Caco-2 (cell line): ENCODE measurements at regions not wholly inside any gene's neighbourhood (a gene's known extent, or its start where the extent isn't known, plus 50 kb on each side); places are given as distances from the start of the nearest gene placed in this dataset.

ENCODE experiments used
- BruUV-seq: library from RNA; stranded (reverse); fragments of 400-500 nt; replicated peaks from 2 replicates; lab custom pipeline; 2021; lab: Mats Ljungman, UMichigan
- CTCF ChIA-PET: fragments of 300-600 bp; sonication (Branson Sonifier 250); formaldehyde crosslinking; loops from one replicate; lab custom pipeline; 2022; ENCODE audit warnings: antibody characterized with exemption; lab: Charles Lee
- POLR2A ChIA-PET: fragments of 300-600 bp; sonication (Branson Sonifier 250); formaldehyde crosslinking; loops from one replicate; lab custom pipeline; 2022; ENCODE audit warnings: antibody characterized with exemption; lab: Charles Lee
- DNase-seq, 2 experiments: peaks; one replicate each; pipeline versions ENCODE4 v3.0.0 to v3.0.0-alpha.2; 2020 to 2022
- H3K27me3 ChIP-seq: replicated peaks from 2 replicates; pipeline ENCODE4 v1.6.0; 2011; ENCODE audit warnings: low read length; ENCODE audit not compliant: control insufficient read depth, insufficient read depth
- H3K36me3 ChIP-seq: 2 replicates; pipeline ENCODE4 v1.5.1; 2011; ENCODE audit warnings: low read length; ENCODE audit not compliant: control insufficient read depth, insufficient read depth
- H3K4me1 ChIP-seq: fragments of 250-450 bp; sonication (Bioruptor Pico); 2 replicates; pipeline ENCODE4 v1.5.1; 2020; ENCODE audit warnings: mild to moderate bottlenecking
- H3K4me3 ChIP-seq: 2 replicates; pipeline ENCODE4 v1.5.1; 2011; ENCODE audit warnings: low read depth, mild to moderate bottlenecking, control low read depth, low read length
- H3K9me3 ChIP-seq: fragments of 250-450 bp; sonication (Bioruptor Pico); 2 replicates; pipeline ENCODE4 v1.5.1; 2020; ENCODE audit warnings: mild to moderate bottlenecking, moderate library complexity
- H3K27ac Mint-ChIP-seq: one replicate; pipeline ENCODE4 v1.8.0; 2022; ENCODE audit warnings: mixed read lengths; ENCODE audit not compliant: unreplicated experiment
- H3K27me3 Mint-ChIP-seq: one replicate; pipeline ENCODE4 v1.8.0; 2022; ENCODE audit warnings: mixed read lengths; ENCODE audit not compliant: insufficient read depth, unreplicated experiment
- H3K36me3 Mint-ChIP-seq: one replicate; pipeline ENCODE4 v1.8.0; 2022; ENCODE audit warnings: mild to moderate bottlenecking, mixed read lengths; ENCODE audit not compliant: insufficient read depth, unreplicated experiment
- H3K4me1 Mint-ChIP-seq: one replicate; pipeline ENCODE4 v1.8.0; 2022; ENCODE audit warnings: low read depth, mixed read lengths; ENCODE audit not compliant: unreplicated experiment
- H3K4me3 Mint-ChIP-seq: one replicate; pipeline ENCODE4 v1.8.0; 2022; ENCODE audit warnings: mild to moderate bottlenecking, moderate library complexity, mixed read lengths; ENCODE audit not compliant: unreplicated experiment
- H3K9me3 Mint-ChIP-seq: one replicate; pipeline ENCODE4 v1.8.0; 2022; ENCODE audit warnings: mixed read lengths; ENCODE audit not compliant: unreplicated experiment
- intact Hi-C: fragments of 100-400 bp; cut with micrococcal nuclease; formaldehyde crosslinking; loops from one replicate; pipeline ENCODE4 v1.10.0; 2022; ENCODE audit not compliant: unreplicated experiment
- TF ChIP-seq, protein P1 (sequence below), 2 experiments: fragments of 200-600 bp in 1 of 2; IDR thresholded peaks; 1 replicate in 1 of 2; 2 replicates in 1 of 2; pipeline versions ENCODE4 v1.5.1 to v1.8.0; 2011 to 2022; ENCODE audit warnings: antibody characterized with exemption in 1 of 2, control low read depth in 1 of 2, inconsistent platforms in 1 of 2, low read depth in 1 of 2, low read length in 1 of 2, mild to moderate bottlenecking in 1 of 2, moderate library complexity in 1 of 2; ENCODE audit not compliant: insufficient read depth in 1 of 2, severe bottlenecking in 1 of 2, unreplicated experiment in 1 of 2

DNA sequence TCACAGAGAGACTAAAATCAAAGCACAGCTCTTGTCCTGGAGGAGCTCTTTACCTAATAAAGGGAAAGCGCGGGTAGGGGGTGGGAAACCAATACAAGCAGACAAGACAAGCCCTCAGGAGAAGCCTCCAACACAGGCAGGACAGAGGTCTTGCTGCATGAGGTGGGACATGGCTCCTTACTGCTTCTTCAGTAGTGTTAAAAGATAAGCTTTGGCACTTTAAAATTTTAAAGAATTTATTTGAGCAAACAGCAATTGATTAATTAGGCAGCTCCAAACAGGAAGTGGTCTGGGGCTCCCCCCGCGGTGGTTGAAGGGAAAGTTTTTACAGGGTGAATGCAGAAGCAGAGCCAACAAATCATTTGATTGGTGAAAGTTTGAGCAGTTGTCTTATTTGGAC is 50.3 kb upstream of the MACC1 start:
- BruUV-seq = no TSS peak
- no peaks in the 10 kb centered on the region; the same call in 1 of the 2 replicates for H3K36me3 ChIP-seq
- peaks cover 11% of the 10 kb centered on the region for H3K4me1 Mint-ChIP-seq
- H3K4me3 Mint-ChIP-seq = no peak overlapping the region
- no peaks in the 10 kb centered on the region for H3K9me3 Mint-ChIP-seq
- no peak for DNase-seq
- no peak overlapping the region for H3K4me3 ChIP-seq
- H3K27me3 ChIP-seq = no peaks in the 10 kb centered on the region
- H3K27me3 Mint-ChIP-seq = no peaks in the 10 kb centered on the region
- CTCF ChIA-PET = interaction anchor here (1.0 kb wide), 1 partner anchor 48 kb away, joined by 3 read pairs; no protein-coding TSS in a partner anchor
- H3K27ac Mint-ChIP-seq = peak overlapping the region; percentile 55
- H3K36me3 Mint-ChIP-seq = no peaks in the 10 kb centered on the region
- intact Hi-C loops = no loop called here
- H3K9me3 ChIP-seq = no peaks in the 10 kb centered on the region
- TF ChIP-seq, protein P1, sequence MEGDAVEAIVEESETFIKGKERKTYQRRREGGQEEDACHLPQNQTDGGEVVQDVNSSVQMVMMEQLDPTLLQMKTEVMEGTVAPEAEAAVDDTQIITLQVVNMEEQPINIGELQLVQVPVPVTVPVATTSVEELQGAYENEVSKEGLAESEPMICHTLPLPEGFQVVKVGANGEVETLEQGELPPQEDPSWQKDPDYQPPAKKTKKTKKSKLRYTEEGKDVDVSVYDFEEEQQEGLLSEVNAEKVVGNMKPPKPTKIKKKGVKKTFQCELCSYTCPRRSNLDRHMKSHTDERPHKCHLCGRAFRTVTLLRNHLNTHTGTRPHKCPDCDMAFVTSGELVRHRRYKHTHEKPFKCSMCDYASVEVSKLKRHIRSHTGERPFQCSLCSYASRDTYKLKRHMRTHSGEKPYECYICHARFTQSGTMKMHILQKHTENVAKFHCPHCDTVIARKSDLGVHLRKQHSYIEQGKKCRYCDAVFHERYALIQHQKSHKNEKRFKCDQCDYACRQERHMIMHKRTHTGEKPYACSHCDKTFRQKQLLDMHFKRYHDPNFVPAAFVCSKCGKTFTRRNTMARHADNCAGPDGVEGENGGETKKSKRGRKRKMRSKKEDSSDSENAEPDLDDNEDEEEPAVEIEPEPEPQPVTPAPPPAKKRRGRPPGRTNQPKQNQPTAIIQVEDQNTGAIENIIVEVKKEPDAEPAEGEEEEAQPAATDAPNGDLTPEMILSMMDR (IDR thresholded peaks at IDR 0.05; ENCODE audit: insufficient read depth in 1 of 2, low read depth in 1 of 2, low read length in 1 of 2, severe bottlenecking in 1 of 2, unreplicated experiment in 1 of 2) = no peak
- H3K4me1 ChIP-seq = peaks cover 5% of the 10 kb centered on the region; the same call in 1 of the 2 replicates
- POLR2A ChIA-PET = interaction anchor here (0.5 kb wide), 1 partner anchor 1225 kb away, joined by 7 read pairs; no protein-coding TSS in a partner anchor

DNA sequence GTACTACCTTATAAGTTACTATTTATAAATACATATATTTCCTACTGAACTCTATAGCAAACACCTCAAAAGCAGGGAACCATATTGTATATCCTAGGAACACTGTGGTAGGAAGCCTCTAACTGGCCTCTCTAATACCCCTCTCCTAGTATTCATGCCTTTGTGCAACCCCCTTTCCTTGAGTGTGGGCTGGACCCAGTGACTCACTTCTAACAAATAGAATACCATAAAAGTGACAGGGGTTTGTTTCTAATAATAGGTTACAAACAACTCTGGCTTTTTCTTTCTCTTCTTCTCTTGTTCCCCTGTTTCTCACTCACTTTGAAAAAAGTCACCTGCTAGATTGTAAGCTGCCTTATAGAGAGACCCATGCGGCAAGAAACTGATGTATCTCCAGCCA is 51.6 kb upstream of the MACC1 start:
- no peak overlapping the region for H3K4me3 Mint-ChIP-seq
- H3K27ac Mint-ChIP-seq = no peak overlapping the region
- peaks cover 5% of the 10 kb centered on the region; the same call in 1 of the 2 replicates for H3K4me1 ChIP-seq
- intact Hi-C loops = no loop called here
- BruUV-seq = no TSS peak
- H3K36me3 Mint-ChIP-seq = no peaks in the 10 kb centered on the region
- no peaks in the 10 kb centered on the region; the same call in 1 of the 2 replicates for H3K36me3 ChIP-seq
- H3K4me1 Mint-ChIP-seq = peaks cover 11% of the 10 kb centered on the region
- H3K27me3 Mint-ChIP-seq = no peaks in the 10 kb centered on the region
- no peaks in the 10 kb centered on the region for H3K27me3 ChIP-seq
- no peak for DNase-seq
- TF ChIP-seq, protein P1 (IDR thresholded peaks at IDR 0.05; ENCODE audit: insufficient read depth in 1 of 2, low read depth in 1 of 2, low read length in 1 of 2, severe bottlenecking in 1 of 2, unreplicated experiment in 1 of 2) = no peak
- ChIA-PET CTCF (interaction anchor here (0.6 kb wide), 1 partner anchor 95 kb away, joined by 4 read pairs; no protein-coding TSS in a partner anchor), POLR2A (no interaction called here)
- no peaks in the 10 kb centered on the region for H3K9me3 ChIP-seq
- no peaks in the 10 kb centered on the region for H3K9me3 Mint-ChIP-seq
- H3K4me3 ChIP-seq = no peak overlapping the region

DNA sequence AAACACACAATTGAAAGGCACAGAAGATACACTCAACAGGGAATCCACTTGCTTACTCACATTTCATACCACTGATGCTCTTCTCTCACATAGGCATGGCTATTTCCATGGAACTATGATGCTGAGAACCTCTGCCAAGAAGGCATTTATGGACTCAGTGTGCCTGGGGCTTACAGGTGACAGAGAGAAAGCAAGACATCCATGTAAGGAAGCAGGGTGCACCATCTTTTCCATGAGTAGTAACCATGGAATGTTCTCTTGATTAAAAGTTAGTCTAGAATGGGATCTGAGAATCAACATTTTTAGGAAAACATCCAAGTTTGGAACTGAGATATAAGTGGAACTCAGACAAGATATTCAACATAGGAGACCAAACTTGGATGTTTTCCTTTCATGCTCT is 52.5 kb upstream of the MACC1 start:
- H3K9me3 ChIP-seq = no peaks in the 10 kb centered on the region
- H3K36me3 Mint-ChIP-seq = no peaks in the 10 kb centered on the region
- intact Hi-C loops = no loop called here
- CTCF ChIA-PET = interaction anchor here (0.6 kb wide), 1 partner anchor 96 kb away, joined by 4 read pairs; no protein-coding TSS in a partner anchor
- H3K4me3 Mint-ChIP-seq = no peak overlapping the region
- POLR2A ChIA-PET = no interaction called here
- H3K27ac Mint-ChIP-seq = no peak overlapping the region
- no peaks in the 10 kb centered on the region; the same call in 1 of the 2 replicates for H3K36me3 ChIP-seq
- no peaks in the 10 kb centered on the region for H3K9me3 Mint-ChIP-seq
- DNase-seq = no peak
- BruUV-seq = no TSS peak
- H3K4me1 ChIP-seq = peaks cover 5% of the 10 kb centered on the region; the same call in 1 of the 2 replicates
- H3K4me1 Mint-ChIP-seq = peaks cover 11% of the 10 kb centered on the region
- H3K4me3 ChIP-seq = no peak overlapping the region
- no peaks in the 10 kb centered on the region for H3K27me3 Mint-ChIP-seq
- TF ChIP-seq, protein P1 (IDR thresholded peaks at IDR 0.05; ENCODE audit: insufficient read depth in 1 of 2, low read depth in 1 of 2, low read length in 1 of 2, severe bottlenecking in 1 of 2, unreplicated experiment in 1 of 2) = no peak
- H3K27me3 ChIP-seq = no peaks in the 10 kb centered on the region
